Fibroblast of skin of right biceps (primary cell): ENCODE measurements at regions not wholly inside any gene's neighbourhood (a gene's known extent, or its start where the extent isn't known, plus 50 kb on each side); places are given as distances from the start of the nearest gene placed in this dataset.

Experiments
- DNase-seq: peaks from one replicate; pipeline ENCODE4 v3.0.0-alpha.2; 2013

- no peak for DNase-seq
Observed at GRCh38 chr13:34772206-34772605, 169.9 kb upstream of the NBEA start.

DNA sequence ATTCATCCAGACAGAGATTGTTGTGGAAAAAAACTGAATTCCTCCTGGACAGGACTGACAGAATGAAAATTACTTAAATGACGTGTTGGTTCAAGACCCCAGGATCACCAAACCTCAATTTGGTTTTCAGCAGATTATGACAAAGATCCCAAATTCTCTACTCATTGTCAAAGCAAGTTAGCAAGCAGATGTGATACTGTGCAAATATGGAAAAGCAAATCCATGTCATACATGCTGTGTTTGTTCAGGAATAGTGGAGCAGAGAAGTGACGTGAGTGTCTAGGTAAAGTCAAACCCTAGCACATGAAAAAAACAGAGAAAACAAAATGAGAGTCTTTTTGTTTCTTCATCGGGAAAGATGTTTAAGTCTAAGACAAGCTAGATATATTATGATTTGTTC, 169.2 kb upstream of the NBEA start:
- no peak for DNase-seq

GRCh38 chr13:34776390-34776981, 165.6 kb upstream of the NBEA start:
- DNase-seq = no peak

GRCh38 chr13:34777089-34777913, 164.8 kb upstream of the NBEA start:
- DNase-seq = no peak

DNA sequence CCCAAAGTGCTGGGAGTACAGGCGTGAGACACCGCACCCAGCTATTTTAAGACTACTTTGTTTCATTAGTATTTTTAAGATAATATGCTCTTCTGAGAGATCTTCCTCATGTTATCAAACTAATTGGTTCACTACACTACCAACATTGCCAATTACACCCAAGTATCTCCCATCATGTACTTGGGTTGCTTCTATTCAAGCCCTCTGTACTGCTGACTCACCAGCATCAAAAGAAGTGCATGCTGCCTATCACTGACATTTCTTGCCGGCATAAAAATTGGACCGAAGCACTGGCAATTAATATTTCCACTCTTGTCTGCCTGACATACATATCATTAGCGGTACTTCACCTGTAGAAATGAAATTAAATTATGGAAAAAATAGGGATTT, 164.2 kb upstream of the NBEA start:
- DNase-seq = no peak

DNA sequence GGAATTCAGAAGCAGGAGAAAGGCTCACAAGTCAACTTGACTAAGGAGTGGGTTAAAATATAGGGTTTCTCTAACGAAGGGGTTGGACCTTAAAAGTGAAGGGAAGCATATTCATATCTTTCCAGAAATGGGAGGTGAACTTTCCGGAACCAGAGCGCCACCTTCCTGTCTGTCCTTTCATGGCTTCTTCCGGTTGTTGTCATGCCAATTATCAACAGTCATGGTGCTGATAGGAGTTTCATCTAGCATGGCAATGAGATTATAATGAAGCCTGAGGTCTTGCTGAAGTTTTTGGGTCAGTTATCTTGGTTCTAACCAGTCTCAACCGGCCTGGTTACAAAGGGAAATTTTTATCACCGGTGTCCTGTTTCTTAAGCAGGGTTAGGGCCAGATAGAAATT, 162.9 kb upstream of the NBEA start:
- no peak for DNase-seq

- DNase-seq = no peak
Observed at GRCh38 chr13:34793301-34793700, 148.8 kb upstream of the NBEA start.

GRCh38 chr13:34803756-34804155, 138.3 kb upstream of the NBEA start:
- peak; percentile 5 for DNase-seq

- DNase-seq = no peak
Observed at GRCh38 chr13:34805347-34805746, 136.7 kb upstream of the NBEA start.

DNA sequence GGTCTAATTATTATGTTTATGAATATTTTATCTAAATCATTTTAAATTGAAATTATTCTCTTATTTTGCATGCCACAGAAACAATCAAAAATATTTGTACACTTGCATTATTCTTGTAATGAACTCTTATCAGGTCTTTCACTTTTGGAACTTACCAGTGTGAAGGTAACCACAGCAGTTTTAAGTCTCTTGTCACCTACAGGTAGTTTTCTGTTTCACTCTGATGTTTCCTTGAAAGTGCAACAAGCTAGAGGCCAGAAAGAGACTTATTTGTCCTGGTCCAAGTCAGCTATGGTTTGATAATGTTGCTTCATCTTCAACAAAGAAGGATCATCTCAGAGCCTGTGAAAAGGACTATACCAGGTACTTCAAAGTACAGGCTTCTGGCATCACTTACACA, 133.4 kb upstream of the NBEA start:
- DNase-seq = no peak

DNA sequence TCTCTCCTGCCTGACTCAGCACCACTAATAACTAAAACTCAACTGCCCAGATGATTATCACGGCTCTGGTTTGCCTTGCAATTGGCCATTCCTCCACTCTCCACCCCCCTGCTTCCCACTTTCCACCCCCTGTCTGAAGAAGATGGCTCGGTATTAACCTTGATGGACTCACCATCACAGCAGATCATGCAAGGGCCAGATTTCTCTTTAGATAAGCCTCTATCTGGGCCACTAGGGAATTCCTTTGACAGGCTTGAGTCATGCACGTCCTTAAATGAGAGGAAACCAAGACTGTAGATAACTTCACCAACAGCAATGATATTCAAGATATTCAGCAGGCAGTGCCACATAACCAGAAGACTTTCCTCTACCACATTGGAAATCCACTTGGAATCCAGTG, 131.1 kb upstream of the NBEA start:
- no peak for DNase-seq

- DNase-seq = peak; percentile 4
Observed at GRCh38 chr13:34815526-34815925, 126.5 kb upstream of the NBEA start.

- peak; percentile 39 for DNase-seq
Observed at GRCh38 chr13:34816245-34816884, 125.7 kb upstream of the NBEA start.

DNA sequence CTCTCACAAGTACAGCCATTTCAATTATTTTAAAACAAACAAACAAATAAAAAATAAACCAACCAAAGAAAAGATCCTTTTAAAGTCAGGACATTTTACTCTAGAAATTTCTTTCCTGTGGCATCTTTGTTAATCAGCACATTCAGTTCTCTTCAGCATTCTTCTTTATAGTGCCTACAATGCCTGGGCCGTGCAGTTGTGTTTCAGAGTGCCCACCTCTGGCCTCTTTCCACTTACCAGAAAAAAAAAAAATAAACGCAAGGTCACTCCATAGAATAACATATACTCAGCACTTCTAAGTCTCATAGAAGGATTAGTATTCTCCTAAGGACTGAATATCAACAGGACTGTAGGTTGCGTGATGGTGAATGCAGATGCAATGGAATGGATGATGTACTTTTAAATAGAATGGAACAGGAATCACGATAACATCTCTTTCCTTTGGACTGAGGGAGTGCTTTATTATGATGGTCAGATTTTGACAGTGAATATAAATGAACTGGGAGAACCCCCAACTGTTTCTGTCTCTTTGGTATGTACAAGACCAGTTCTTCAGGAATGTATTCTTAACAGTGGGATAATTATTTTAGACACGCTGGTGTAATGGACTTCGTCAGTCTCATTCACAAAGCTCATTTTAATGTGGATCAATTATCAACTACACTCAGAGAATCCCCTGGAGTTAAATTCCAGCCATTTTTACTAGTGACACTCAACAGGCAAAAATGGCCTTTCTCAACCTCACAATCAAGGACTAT, 125.0 kb upstream of the NBEA start:
- peak; percentile 25 for DNase-seq

- DNase-seq = no peak
Observed at GRCh38 chr13:34822650-34823049, 119.4 kb upstream of the NBEA start.

DNA sequence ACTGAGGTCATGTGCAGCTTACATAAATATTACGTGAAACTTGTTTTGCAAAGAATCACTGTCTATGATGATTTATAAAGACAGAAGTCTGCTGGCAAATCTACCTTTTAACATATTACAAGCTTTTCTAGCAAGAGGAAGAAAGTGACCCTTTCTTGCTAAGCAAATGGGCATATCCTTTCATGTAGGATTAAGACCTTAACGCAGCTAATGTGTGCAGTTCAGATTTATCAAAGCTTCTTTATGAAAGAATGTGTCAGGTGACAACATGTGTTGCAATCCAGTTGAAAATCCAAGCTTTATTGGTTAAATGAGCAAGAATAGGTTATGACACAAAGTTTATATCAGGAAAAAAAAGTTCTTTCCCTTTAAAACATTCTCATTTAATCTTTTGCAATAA, 115.6 kb upstream of the NBEA start:
- no peak for DNase-seq

GRCh38 chr13:34833562-34834182, 108.4 kb upstream of the NBEA start:
- peak; percentile 39 for DNase-seq

DNA sequence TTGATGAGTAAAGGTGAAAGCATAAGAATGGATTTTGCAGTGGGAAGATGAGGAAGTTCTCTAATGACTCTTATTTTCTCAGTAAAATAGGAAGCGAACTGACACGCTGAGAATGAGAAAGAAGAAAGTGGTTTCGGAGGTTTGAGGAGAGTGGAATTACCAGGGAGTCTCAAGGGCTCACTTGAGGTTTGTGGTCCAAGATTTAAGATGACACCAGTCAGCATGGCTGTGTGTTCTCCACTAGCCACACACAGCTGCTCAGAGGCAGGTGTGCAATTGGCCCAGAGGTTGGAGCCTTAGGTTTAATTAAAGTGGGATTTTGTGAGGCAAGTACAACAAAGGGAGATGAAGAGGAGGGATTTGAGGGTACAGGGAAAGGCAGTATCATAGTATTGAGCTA, 99.6 kb upstream of the NBEA start:
- DNase-seq = no peak

DNA sequence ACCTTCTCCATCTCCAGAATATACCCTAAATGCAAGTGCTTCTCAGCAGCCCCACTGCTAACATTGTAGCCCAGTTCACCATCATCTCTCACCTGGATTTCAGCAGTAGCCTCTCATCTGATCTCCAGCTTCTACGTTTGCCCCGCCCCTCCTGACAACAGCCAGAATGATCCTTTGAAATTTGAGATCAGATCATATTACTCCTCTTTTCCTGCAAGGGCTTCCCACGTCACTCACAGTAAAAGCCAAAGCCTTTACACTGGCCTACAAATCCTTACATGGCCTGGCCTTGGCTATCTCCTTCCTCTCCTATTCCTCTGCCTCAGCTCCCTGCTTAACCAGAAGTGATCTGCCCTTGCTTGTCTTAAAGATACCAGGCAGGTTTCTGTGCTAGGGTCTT, 94.3 kb upstream of the NBEA start:
- no peak for DNase-seq

- DNase-seq = no peak
Observed at GRCh38 chr13:34849406-34849805, 92.7 kb upstream of the NBEA start.

- DNase-seq = no peak
Observed at GRCh38 chr13:34853161-34853560, 88.9 kb upstream of the NBEA start.

DNA sequence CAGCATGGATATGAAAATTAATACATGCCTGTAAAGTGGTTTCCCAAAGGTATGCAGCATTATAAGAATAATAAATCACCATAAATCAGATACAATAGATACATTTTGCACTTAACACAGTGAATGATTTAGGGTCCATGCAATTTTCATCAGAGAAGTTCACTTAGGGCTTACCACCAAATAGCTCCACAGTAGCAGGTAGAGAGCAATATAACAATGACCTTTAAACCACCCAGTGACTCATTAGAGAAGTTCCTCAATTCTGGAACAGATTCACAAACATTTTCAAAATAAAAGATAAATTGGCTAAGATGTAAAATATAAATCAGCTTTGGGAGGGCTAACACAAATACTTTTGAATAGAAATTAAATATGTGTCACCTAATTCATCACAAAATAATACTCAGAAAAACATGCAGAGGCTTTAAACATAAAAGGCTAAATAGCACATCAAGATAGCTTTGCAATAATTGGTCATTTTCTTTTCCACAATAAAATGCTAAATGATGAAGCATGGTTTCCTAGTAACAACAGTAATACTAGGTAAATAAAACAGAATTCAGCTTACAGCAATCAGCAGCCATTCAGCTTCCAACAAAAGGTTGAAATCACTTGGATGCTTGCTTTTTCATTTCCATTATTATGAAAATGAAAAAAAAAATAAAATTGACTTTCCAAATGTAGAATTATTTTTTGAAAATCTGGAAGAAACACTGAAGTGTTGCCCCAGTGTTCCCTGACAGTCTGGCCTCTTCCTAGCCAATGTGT, 84.3 kb upstream of the NBEA start:
- DNase-seq = no peak
